ENCODE measurements at regions not wholly inside any gene's neighbourhood (a gene's known extent, or its start where the extent isn't known, plus 50 kb on each side); places are given as distances from the start of the nearest gene placed in this dataset.

GRCh38 chr3:193008654-193009053, 91.0 kb upstream of the MB21D2 start:
- Mint-ChIP-seq H3K36me3 (ENCODE audit: low read depth) (no peaks in the 10 kb centered on the region), H3K4me1 (peaks cover 4% of the 10 kb centered on the region), H3K9me3 (peaks cover 12% of the 10 kb centered on the region), H3K4me3 (no peak overlapping the region), H3K27ac (no peak overlapping the region), H3K27me3 (ENCODE audit: low read depth) (no peaks in the 10 kb centered on the region)
- no peak for TF ChIP-seq CTCF (IDR thresholded peaks at IDR 0.05; ENCODE audit: unreplicated experiment in 3 of 3)

GRCh38 chr3:193010191-193010590, 92.5 kb upstream of the MB21D2 start:
- no peak for TF ChIP-seq CTCF (IDR thresholded peaks at IDR 0.05; ENCODE audit: unreplicated experiment in 3 of 3)
- no peaks in the 10 kb centered on the region for H3K27me3 Mint-ChIP-seq (ENCODE audit: low read depth)
- peaks cover 4% of the 10 kb centered on the region for H3K4me1 Mint-ChIP-seq
- H3K9me3 Mint-ChIP-seq: peaks cover 12% of the 10 kb centered on the region
- no peak overlapping the region for H3K27ac Mint-ChIP-seq
- no peaks in the 10 kb centered on the region for H3K36me3 Mint-ChIP-seq (ENCODE audit: low read depth)
- H3K4me3 Mint-ChIP-seq: no peak overlapping the region

DNA sequence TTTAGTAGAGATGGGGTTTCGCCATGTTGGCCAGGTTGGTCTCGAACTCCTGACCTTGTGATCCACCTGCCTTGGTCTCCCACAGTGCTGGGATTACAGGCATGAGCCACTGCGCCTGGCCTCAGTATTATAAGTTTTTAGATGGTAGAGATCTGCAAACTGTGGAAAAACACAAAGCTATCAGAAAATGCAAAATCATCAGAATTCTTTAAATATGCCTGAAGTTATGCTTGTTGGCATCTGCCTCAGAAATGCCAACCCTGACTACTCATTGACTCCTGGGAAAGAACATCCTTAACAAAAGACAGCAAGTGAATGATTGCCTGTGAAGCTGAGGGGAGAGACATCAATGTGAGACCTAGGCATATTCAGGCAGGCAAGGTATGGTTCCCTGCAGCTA, 94.3 kb upstream of the MB21D2 start:
- H3K36me3 Mint-ChIP-seq (ENCODE audit: low read depth): no peaks in the 10 kb centered on the region
- no peak for TF ChIP-seq CTCF (IDR thresholded peaks at IDR 0.05; ENCODE audit: unreplicated experiment in 3 of 3)
- H3K27ac Mint-ChIP-seq: no peak overlapping the region
- no peak overlapping the region for H3K4me3 Mint-ChIP-seq
- H3K4me1 Mint-ChIP-seq: peaks cover 7% of the 10 kb centered on the region
- no peaks in the 10 kb centered on the region for H3K27me3 Mint-ChIP-seq (ENCODE audit: low read depth)
- peaks cover 12% of the 10 kb centered on the region for H3K9me3 Mint-ChIP-seq

- Mint-ChIP-seq H3K27ac (no peak overlapping the region), H3K36me3 (ENCODE audit: low read depth) (no peaks in the 10 kb centered on the region), H3K4me3 (no peak overlapping the region), H3K27me3 (ENCODE audit: low read depth) (no peaks in the 10 kb centered on the region), H3K4me1 (peaks cover 3% of the 10 kb centered on the region), H3K9me3 (peaks cover 12% of the 10 kb centered on the region)
- no peak for TF ChIP-seq CTCF (IDR thresholded peaks at IDR 0.05; ENCODE audit: unreplicated experiment in 3 of 3)
These were observed 97.2 kb upstream of the MB21D2 start for GRCh38 chr3:193014902-193015301.

DNA sequence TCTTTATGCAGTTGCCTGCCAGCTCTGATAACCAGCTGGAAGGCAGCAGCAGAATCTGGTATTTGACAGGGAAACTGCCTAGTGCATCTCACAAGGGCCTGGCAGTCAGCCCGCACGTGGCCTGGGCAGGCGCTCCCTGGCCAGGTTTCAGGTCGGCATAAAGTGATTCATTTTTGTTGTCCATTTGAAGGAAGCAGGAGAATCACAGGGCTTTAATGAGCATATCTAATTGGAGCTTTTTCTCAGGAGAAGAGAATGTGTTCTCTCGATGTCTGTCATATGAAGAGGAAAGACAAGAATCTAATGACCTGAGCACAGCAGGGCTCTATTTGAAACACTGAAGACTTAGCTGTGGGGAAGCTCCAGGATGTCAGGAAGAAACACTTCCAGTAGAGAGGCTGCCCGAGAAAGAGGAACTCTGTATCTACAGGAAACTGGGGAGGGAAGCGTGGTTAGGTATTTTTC, 98.8 kb upstream of the MB21D2 start:
- Mint-ChIP-seq H3K9me3 (peaks cover 12% of the 10 kb centered on the region), H3K27me3 (ENCODE audit: low read depth) (no peaks in the 10 kb centered on the region), H3K4me3 (no peak overlapping the region), H3K4me1 (peaks cover 3% of the 10 kb centered on the region), H3K27ac (no peak overlapping the region), H3K36me3 (ENCODE audit: low read depth) (no peaks in the 10 kb centered on the region)
- no peak for TF ChIP-seq CTCF (IDR thresholded peaks at IDR 0.05; ENCODE audit: unreplicated experiment in 3 of 3)

GRCh38 chr3:193021506-193022010, 103.9 kb upstream of the MB21D2 start:
- TF ChIP-seq CTCF (IDR thresholded peaks at IDR 0.05; ENCODE audit: unreplicated experiment in 3 of 3): no peak
- Mint-ChIP-seq H3K4me3 (no peak overlapping the region), H3K27me3 (ENCODE audit: low read depth) (no peaks in the 10 kb centered on the region), H3K4me1 (no peaks in the 10 kb centered on the region), H3K36me3 (ENCODE audit: low read depth) (no peaks in the 10 kb centered on the region), H3K27ac (no peak overlapping the region), H3K9me3 (no peaks in the 10 kb centered on the region)
